UCSD-AML1 (cell line): ENCODE measurements at regions not wholly inside any gene's neighbourhood (a gene's known extent, or its start where the extent isn't known, plus 50 kb on each side); places are given as distances from the start of the nearest gene placed in this dataset.

Experiments
- DNase-seq: peaks from one replicate; lab custom pipeline; 2025; ENCODE audit not compliant: unreplicated experiment; lab: John Stamatoyannopoulos, UW

DNA sequence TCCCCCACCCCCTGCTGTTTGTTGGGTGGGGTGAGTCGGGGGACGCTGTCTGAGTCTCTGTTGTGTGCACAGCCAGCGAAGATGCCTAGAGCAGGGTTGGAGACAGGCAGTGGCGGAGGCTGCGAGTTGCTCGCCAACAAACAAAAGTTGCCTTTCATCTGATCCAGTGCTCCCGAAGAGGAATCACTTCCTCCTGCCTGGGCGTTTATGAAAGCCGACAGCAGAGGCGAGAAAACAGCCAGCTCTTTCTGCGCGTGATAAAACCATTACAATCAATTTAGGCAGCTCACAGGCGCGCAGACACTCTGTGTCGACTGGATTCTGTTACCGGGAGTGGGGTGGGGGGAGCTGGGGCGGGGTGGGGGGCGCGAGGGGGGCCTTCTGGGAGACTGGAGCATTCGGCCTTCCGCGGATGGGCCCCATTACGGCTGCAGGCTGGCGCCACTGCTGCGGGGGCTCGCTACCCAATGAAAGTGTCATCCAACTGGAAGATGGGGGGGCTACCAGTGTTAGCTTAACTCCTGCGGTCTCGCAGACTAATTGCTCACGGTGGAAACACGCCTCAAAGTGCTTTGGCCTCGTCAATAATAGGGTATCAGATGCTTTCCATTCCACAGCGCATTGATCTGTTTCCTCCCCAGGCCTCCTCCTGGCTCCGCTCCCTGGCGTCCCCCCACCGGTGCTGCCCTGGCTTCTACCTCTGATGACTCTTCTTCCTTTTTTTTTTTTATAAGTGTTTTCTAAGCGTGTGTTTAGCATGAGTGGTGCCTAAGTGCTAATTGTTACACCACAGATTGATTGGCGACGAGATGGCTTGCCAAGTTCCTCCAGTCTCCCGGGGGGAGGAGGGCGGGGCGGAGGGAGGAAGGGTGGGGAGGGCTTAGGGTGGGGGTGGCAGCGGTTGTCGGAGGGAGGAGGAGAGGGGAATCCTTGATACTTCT is 678.4 kb downstream of the MED13L start:
- DNase-seq: no peak

- DNase-seq: no peak
Measured at GRCh38 chr12:115597157-115597712, 680.3 kb downstream of the MED13L start.

DNA sequence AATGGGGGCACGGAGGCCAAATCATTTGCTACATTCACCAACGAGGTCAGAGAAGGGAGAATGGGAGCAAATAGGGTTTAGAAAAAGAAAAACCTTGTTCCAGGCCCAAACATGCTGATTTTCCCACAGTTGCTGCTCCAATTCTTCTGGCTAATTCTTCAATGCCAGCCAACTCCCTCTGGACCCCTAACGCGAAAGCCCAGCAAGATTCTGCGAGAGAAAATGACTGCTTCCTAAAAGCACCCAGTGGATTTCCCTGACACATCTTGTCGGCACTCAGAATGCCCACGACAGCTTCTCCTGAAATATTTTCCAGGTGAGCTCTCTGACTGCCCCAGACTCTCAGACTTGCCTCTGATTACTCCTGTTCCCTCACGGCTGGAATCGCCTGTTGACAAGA is 689.4 kb downstream of the MED13L start:
- DNase-seq: no peak

DNA sequence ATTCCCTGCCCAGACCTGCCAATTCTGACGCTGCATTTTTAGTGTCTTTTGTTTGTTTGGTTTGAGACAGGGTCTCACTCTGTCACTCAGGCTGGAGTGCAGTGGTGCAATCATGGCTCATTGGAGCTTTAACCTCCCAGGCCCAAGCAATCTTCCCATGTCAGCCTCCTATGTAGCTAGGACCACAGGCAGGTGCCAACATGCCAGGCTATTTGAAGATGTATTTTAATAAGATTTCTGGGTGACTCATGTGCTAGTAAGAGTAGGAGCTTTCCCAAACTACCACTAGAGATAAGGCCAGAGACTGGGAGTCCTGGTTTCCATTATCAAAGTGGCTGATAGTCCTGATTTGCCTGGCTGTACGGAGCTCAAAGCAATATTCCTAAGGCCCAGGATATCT is 693.3 kb downstream of the MED13L start:
- no peak for DNase-seq

GRCh38 chr12:115583591-115583990 is 693.9 kb downstream of the MED13L start:
- DNase-seq: no peak

DNA sequence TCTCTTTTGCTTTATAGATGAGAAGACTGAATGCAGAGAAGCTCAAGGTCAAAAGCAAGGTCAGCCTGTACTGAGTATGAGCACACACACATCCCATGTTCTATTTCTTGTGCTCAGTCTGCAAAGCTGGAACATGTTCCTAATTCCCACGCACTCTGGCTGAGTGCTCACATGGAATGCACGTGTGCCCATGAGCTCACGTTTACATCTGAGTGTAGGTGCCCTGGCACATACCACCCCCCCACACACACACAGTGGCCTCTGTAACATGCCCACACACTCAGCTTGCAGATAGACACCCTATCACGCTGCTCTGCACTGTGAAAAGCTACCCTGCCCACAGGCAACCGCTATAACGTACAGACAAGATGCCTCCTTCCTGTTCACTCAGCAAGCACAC is 700.1 kb downstream of the MED13L start:
- no peak for DNase-seq

GRCh38 chr12:115574826-115575225 is 702.7 kb downstream of the MED13L start:
- DNase-seq: no peak

- no peak for DNase-seq
Measured at GRCh38 chr12:115572440-115572839, 705.1 kb downstream of the MED13L start.

GRCh38 chr12:115571446-115571845 is 706.0 kb downstream of the MED13L start:
- no peak for DNase-seq

- DNase-seq: no peak
Measured at GRCh38 chr12:115571027-115571426, 706.5 kb downstream of the MED13L start.

- no peak for DNase-seq
Measured at GRCh38 chr12:115570069-115570777, 707.3 kb downstream of the MED13L start.

DNA sequence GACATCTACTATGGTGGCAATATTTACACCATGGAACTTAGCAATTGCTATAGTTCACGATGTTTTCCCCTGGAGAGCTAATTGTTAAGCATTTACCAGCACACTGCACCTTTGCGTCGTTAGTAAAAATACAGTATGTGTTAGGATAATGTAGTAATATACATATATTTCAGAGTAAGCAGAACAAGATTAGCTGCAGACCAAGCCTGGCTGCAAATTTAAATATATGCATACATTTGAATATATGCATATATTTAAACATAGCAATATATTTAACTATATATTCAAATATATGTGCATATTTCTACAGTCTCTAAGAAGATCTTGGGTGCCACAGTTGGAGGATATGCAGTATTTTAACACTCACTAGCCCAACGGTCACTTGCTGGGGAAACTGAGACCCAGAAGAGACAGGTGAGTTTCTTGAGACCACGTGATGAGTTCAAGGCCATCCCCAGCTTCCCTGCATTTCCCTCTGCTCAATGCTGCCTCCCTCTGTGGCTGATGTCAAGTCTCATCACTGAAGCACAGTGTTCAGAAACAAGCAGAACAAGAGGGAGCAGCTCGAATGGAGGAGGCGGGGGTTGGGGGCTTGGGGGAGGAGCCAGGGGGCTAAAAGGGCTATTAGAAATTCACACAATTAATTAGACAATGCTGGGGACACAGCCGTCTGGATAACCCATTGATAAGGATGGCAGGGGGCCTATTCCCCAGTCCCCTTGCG is 708.0 kb downstream of the MED13L start:
- DNase-seq: no peak

- no peak for DNase-seq
Measured at GRCh38 chr12:115558281-115558680, 719.2 kb downstream of the MED13L start.

GRCh38 chr12:115553622-115554021 is 723.9 kb downstream of the MED13L start:
- no peak for DNase-seq

DNA sequence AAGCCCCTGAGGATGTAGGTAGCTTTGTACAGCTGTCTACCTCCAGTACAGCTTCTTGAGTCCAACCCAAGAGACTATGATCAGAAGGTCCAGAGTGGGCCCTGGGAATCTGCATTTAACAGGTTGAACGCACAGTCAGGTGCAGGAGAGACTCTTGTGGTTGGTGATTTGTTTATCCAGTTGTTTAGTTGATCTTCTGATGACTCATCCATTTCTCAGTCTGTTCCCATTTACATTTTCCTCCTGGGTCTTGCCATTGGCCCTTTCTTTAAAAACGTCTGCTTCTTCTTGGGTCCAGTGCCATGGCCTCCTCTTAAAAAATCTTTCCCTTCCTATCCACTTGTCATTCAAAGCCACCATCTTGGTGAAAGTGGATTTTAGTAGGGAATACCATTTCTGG is 734.2 kb downstream of the MED13L start:
- no peak for DNase-seq

DNA sequence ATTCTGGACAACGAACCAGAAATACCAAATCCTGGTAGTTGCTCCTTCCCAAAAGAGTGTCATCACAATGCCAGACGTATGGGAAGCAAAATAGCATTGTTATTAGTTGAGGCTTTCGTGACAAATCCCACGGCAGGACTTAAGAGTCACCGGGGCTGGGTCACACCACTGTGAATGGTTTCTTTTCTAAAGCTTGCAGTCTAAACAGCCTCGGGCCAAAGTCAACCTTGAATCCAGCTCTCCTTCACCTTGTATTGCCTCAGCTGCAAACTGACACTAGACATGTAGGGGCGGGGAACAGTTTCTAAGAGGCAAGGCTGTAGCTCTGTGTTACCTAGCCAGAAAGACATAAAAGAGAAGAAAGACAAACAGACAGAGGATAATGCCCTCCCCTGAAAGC is 734.8 kb downstream of the MED13L start:
- no peak for DNase-seq

- no peak for DNase-seq
Measured at GRCh38 chr12:115541891-115542421, 735.5 kb downstream of the MED13L start.

DNA sequence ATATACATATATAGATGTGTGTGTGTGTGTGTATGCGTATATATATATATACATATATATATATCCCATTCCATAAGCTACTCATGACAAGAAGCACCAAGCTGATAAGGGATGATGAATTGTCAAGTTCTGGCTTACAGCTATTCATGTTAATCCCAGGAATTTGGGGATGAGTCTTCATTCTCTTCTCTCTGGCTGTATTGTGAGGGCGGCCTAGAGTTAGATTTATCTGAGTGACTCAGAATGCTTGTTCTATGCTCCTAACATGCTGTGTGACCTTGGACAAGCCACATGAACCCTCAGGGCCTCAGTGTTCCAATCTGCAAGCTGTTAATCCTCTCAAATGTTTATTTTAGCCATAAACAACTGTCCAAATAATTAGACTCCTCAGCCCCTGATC is 749.0 kb downstream of the MED13L start:
- DNase-seq: no peak

DNA sequence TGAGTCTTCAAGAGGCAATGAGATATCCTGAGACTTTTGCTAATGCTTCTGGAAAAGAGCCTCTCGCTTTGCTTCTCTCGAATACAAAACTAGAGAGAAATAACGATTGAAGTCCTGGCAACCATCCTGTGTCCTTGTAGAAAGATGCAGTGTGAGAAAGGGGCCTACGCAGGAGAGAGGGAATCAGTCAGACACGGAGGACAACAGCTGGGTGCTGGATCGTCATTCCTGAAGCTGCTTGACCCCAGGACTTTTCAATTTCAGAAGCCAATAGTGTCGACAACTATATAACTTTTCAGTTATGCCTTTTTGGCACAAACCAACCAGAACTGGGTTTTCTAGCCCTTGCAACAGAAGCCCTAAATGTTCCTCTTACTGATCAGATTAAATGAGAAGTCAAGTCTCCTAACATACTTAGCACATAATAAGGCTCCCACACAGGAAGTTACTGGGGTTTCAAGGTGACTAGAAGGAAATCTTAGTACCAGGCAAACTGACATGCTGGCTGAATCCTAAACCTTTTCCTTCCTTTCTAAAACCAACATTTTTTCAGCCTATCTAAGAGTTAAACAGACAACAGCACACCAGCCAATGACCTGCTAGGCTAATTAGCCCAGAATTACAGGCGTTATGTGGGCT is 755.6 kb downstream of the MED13L start:
- no peak for DNase-seq

DNA sequence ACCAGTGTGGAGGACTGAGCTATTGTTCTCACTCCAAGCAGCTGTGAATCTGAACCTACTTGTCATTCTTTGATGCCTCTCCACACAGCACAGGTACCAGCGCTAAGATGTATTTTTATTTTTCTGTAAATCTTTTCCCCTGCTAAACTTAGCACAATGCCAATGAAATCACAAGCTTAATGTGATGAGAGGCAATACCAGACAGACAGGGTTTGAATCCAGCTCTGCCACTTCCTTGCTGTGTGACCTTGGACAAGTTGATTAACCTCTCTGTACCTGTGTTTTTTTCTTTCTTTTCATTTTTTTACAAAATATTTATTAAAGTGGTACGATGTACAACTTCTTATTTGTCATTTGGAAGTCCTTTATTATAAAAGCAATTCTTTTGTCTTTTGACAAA is 757.6 kb downstream of the MED13L start:
- no peak for DNase-seq

DNA sequence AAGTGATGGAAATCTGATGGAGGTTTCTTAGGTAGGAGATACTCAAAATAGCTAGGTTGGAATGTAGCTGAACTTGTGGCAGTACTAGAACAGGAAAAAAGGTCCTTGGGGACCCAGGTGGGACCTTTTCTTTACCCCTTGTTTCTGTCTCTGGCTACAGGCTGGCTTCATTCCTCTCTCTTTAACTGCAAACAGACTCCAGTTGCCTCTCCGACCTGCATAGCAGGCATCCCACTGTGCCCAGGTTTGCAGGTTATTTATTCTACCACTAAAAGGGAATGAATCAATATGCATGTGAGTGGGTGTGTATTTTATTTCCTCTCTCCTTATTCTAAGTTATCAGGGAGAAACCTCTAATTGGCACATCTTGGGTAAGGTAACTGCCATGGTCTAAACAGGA is 758.1 kb downstream of the MED13L start:
- DNase-seq: no peak
